IMR-90 (cell line): ENCODE measurements at regions not wholly inside any gene's neighbourhood (a gene's known extent, or its start where the extent isn't known, plus 50 kb on each side); places are given as distances from the start of the nearest gene placed in this dataset.

ENCODE experiments used
- ATAC-seq: fragments of 200-7000 bp; cut with Tn5 transposase; 2 replicates; pipeline ENCODE4 v1.9.1; 2020; ENCODE audit warnings: low read depth, mild to moderate bottlenecking, moderate library complexity
- BruUV-seq: library from RNA; stranded (reverse); fragments of 400-500 nt; replicated peaks from 2 replicates; lab custom pipeline; 2021; lab: Mats Ljungman, UMichigan
- CTCF ChIA-PET: fragments of 300-600 bp; formaldehyde crosslinking; extraction: SDS; loops from one replicate; lab custom pipeline; 2021; ENCODE audit warnings: antibody characterized with exemption; lab: Yijun Ruan, JAX
- POLR2A ChIA-PET: fragments of 300-600 bp; sonication (Branson Sonifier 250); formaldehyde crosslinking; loops from one replicate; lab custom pipeline; 2022; ENCODE audit warnings: antibody characterized with exemption; ENCODE audit not compliant: unreplicated experiment; lab: Charles Lee
- DNase-seq: peaks from one replicate; pipeline ENCODE4 v3.0.0; 2013
- H2AFZ ChIP-seq: replicated peaks from 2 replicates; pipeline ENCODE3; 2013; ENCODE audit warnings: low read length, mild to moderate bottlenecking; ENCODE audit not compliant: poor library complexity
- H2AK5ac ChIP-seq: 2 replicates; pipeline ENCODE4 v1.6.1; 2013; ENCODE audit warnings: low read depth, low read length, inconsistent platforms
- H2AK9ac ChIP-seq: replicated peaks from 2 replicates; pipeline ENCODE3; 2013; ENCODE audit warnings: mild to moderate bottlenecking, low read depth, low read length, moderate library complexity; ENCODE audit not compliant: poor library complexity
- H2BK120ac ChIP-seq: 2 replicates; pipeline ENCODE4 v1.6.1; 2013; ENCODE audit warnings: low read depth, low read length, inconsistent platforms
- H2BK15ac ChIP-seq: 3 replicates; pipeline ENCODE4 v1.6.1; 2013; ENCODE audit warnings: low read depth, low read length, inconsistent platforms
- H2BK20ac ChIP-seq: 2 replicates; pipeline ENCODE4 v1.6.1; 2013; ENCODE audit warnings: low read depth, mild to moderate bottlenecking, inconsistent platforms, low read length, moderate library complexity
- H2BK5ac ChIP-seq: 2 replicates; pipeline ENCODE4 v1.6.1; 2013; ENCODE audit warnings: mild to moderate bottlenecking, low read depth, low read length, inconsistent platforms; ENCODE audit not compliant: poor library complexity, severe bottlenecking
- H3K14ac ChIP-seq: replicated peaks from 2 replicates; pipeline ENCODE4 v1.6.1; 2013; ENCODE audit warnings: low read depth, low read length, inconsistent platforms
- H3K18ac ChIP-seq: 2 replicates; pipeline ENCODE4 v1.6.1; 2013; ENCODE audit warnings: low read depth, low read length, control low read depth
- H3K23ac ChIP-seq: 2 replicates; pipeline ENCODE4 v1.6.1; 2013; ENCODE audit warnings: low read depth, low read length, inconsistent platforms
- H3K27ac ChIP-seq: 2 replicates; pipeline ENCODE4 v1.5.1; 2013; ENCODE audit warnings: mild to moderate bottlenecking, control low read depth, low read length; ENCODE audit not compliant: insufficient read depth
- H3K27me3 ChIP-seq: 2 replicates; pipeline ENCODE4 v1.6.1; 2013; ENCODE audit warnings: low read length; ENCODE audit not compliant: control insufficient read depth, insufficient read depth
- H3K36me3 ChIP-seq: 2 replicates; pipeline ENCODE4 v1.6.1; 2013; ENCODE audit warnings: low read length, mixed read lengths; ENCODE audit not compliant: control insufficient read depth, insufficient read depth
- H3K4ac ChIP-seq: 2 replicates; pipeline ENCODE4 v1.6.1; 2013; ENCODE audit warnings: low read depth, low read length, inconsistent platforms
- H3K4me1 ChIP-seq: 2 replicates; pipeline ENCODE4 v1.6.1; 2013; ENCODE audit warnings: low read length, mixed read lengths; ENCODE audit not compliant: control insufficient read depth, insufficient read depth
- H3K4me2 ChIP-seq: 2 replicates; pipeline ENCODE4 v1.6.1; 2013; ENCODE audit warnings: low read depth, mild to moderate bottlenecking, control low read depth, low read length, moderate library complexity
- H3K4me3 ChIP-seq: 2 replicates; pipeline ENCODE4 v1.5.1; 2013; ENCODE audit warnings: low read depth, mild to moderate bottlenecking, control low read depth, low read length, moderate library complexity; ENCODE audit not compliant: insufficient read depth
- H3K56ac ChIP-seq: 2 replicates; pipeline ENCODE4 v1.6.1; 2013; ENCODE audit warnings: low read length, inconsistent platforms; ENCODE audit not compliant: insufficient read depth; ENCODE audit errors: extremely low read depth
- H3K79me1 ChIP-seq, 2 experiments: 2 replicates each; pipeline ENCODE4 v1.6.1; 2013; ENCODE audit warnings: low read length in 2 of 2, inconsistent platforms in 1 of 2, low read depth in 1 of 2
- H3K9ac ChIP-seq: 2 replicates; pipeline ENCODE4 v1.6.1; 2013; ENCODE audit warnings: low read depth, low read length, control low read depth
- H3K9me1 ChIP-seq: 2 replicates; pipeline ENCODE4 v1.6.1; 2013; ENCODE audit warnings: low read length, inconsistent platforms; ENCODE audit not compliant: insufficient read depth
- H3K9me3 ChIP-seq: 2 replicates; pipeline ENCODE4 v1.6.1; 2013; ENCODE audit warnings: low read length; ENCODE audit not compliant: control insufficient read depth, insufficient read depth
- H4K20me1 ChIP-seq: 2 replicates; pipeline ENCODE4 v1.6.1; 2013; ENCODE audit warnings: low read length, inconsistent platforms; ENCODE audit not compliant: insufficient read depth
- H4K5ac ChIP-seq: 2 replicates; pipeline ENCODE4 v1.6.1; 2013; ENCODE audit warnings: mild to moderate bottlenecking, low read depth, low read length, control low read depth
- H4K8ac ChIP-seq, 2 experiments: 2 replicates each; pipeline ENCODE4 v1.6.1; 2013; ENCODE audit warnings: low read depth in 2 of 2, low read length in 2 of 2, control low read depth in 1 of 2, inconsistent platforms in 1 of 2
- H4K91ac ChIP-seq: 2 replicates; pipeline ENCODE4 v1.6.1; 2013; ENCODE audit warnings: low read depth, low read length, inconsistent platforms; ENCODE audit not compliant: insufficient read depth
- CHD1 ChIP-seq: IDR thresholded peaks from 2 replicates; pipeline ENCODE4 v1.6.1; 2012; ENCODE audit warnings: low read depth, low read length, improper control_type of control experiment
- MAZ ChIP-seq: IDR thresholded peaks from 2 replicates; pipeline ENCODE4 v1.6.1; 2012; ENCODE audit warnings: low read depth, mild to moderate bottlenecking, low read length, improper control_type of control experiment, moderate library complexity, borderline replicate concordance
- RAD21 ChIP-seq: IDR thresholded peaks from 2 replicates; pipeline ENCODE4 v1.6.1; 2012; ENCODE audit warnings: low read length, improper control_type of control experiment
- WGBS, 2 experiments: methylation state at CpG; one replicate each; pipeline versions ENCODE4 v1.1.5 to v1.1.7; 2013; ENCODE audit warnings: missing lambda C conversion rate in 2 of 2; ENCODE audit not compliant: insufficient read length in 1 of 2; ENCODE audit errors: extremely low coverage in 2 of 2; 5-methylcytosine and 5-hydroxymethylcytosine counted together
- dilution Hi-C: fragments of 300-500 bp; cut with HindIII; formaldehyde crosslinking; loops from one replicate; pipeline ENCODE4 v1.14.3; 2018; ENCODE audit warnings: low sequenced_read_pairs; ENCODE audit not compliant: unreplicated experiment
- in situ Hi-C: fragments of 300-500 bp; cut with MboI; formaldehyde crosslinking; loops from 3 replicates; pipeline ENCODE4 v1.14.3; 2019; ENCODE audit warnings: low sequenced_read_pairs, inconsistent platforms, mixed read lengths
- intact Hi-C: fragments of 100-400 bp; cut with micrococcal nuclease; formaldehyde crosslinking; loops from 2 replicates; pipeline ENCODE4 v1.10.0; 2022

GRCh38 chr2:238685713-238686112, 162.2 kb upstream of the TWIST2 start:
- POLR2A ChIA-PET, result no interaction called here
- H3K27ac ChIP-seq, result peak overlapping the region; percentile 20; the same call in 1 of the 2 replicates
- WGBS, 2 experiments, result no CpG with 5 or more reads among the region's 2 CpGs

More at GRCh38 chr2:238685713-238686112, 162.2 kb upstream of the TWIST2 start:
- no TSS peak for BruUV-seq
- 0 out of 2 replicates have a peak overlapping the region, but pooled peaks have one; percentile 40 for H3K14ac ChIP-seq
- no peak overlapping the region for H4K5ac ChIP-seq
- H3K79me1 ChIP-seq, result no peaks in the 10 kb centered on the region
- TF ChIP-seq RAD21, result no peak
- no peak for TF ChIP-seq CHD1
- no peak for TF ChIP-seq MAZ
- H4K8ac ChIP-seq, result peak overlapping the region; percentile 3 to 56; a peak in 2 of 4 replicates
- no peaks in the 10 kb centered on the region for H3K36me3 ChIP-seq
- peak overlapping the region; percentile 1 for H2BK5ac ChIP-seq
- H3K4ac ChIP-seq, result peak overlapping the region; percentile 67
- in situ Hi-C loops, result no loop called here
- intact Hi-C loops, result loop anchor here (10.0 kb wide), 1 partner anchor 161 kb away; no protein-coding TSS in a partner anchor
- no peak overlapping the region for H3K4me3 ChIP-seq
- H2BK15ac ChIP-seq, result peak overlapping the region; percentile 66; the same call in 2 of the 3 replicates
- peaks cover 13% of the 10 kb centered on the region for H3K4me1 ChIP-seq
- H3K23ac ChIP-seq, result no peak overlapping the region
- peak overlapping the region; percentile 33; the same call in 1 of the 2 replicates for H2BK20ac ChIP-seq
- DNase-seq, result no peak
- no peak overlapping the region for H2AFZ ChIP-seq
- H4K20me1 ChIP-seq, result no peaks in the 10 kb centered on the region
- H4K91ac ChIP-seq, result peak overlapping the region; percentile 84
- no peak overlapping the region for H3K4me2 ChIP-seq
- no peaks in the 10 kb centered on the region; the same call in 1 of the 2 replicates for H3K9me3 ChIP-seq
- peak overlapping the region; percentile 69; the same call in 1 of the 2 replicates for H2AK5ac ChIP-seq
- CTCF ChIA-PET, result no interaction called here
- H3K18ac ChIP-seq, result peak overlapping the region; percentile 59
- peaks cover 15% of the 10 kb centered on the region for H3K9me1 ChIP-seq
- H3K9ac ChIP-seq, result no peak overlapping the region
- no peaks in the 10 kb centered on the region for H3K27me3 ChIP-seq
- no peak overlapping the region for H2AK9ac ChIP-seq
- H3K56ac ChIP-seq, result no peak overlapping the region
- H2BK120ac ChIP-seq, result peak overlapping the region; percentile 80
- ATAC-seq, result no peak
- dilution Hi-C loops, result no loop called here
